ENCODE measurements at regions not wholly inside any gene's neighbourhood (a gene's known extent, or its start where the extent isn't known, plus 50 kb on each side); places are given as distances from the start of the nearest gene placed in this dataset.
A peak's percentile ranks its signal among the peaks of the same experiment; 100 is the strongest.
"Not testable (repeated sequence)": the region's sequence is repeated elsewhere in the genome, so short reads cannot be mapped to it uniquely, and the experiment has no call there.

DNA sequence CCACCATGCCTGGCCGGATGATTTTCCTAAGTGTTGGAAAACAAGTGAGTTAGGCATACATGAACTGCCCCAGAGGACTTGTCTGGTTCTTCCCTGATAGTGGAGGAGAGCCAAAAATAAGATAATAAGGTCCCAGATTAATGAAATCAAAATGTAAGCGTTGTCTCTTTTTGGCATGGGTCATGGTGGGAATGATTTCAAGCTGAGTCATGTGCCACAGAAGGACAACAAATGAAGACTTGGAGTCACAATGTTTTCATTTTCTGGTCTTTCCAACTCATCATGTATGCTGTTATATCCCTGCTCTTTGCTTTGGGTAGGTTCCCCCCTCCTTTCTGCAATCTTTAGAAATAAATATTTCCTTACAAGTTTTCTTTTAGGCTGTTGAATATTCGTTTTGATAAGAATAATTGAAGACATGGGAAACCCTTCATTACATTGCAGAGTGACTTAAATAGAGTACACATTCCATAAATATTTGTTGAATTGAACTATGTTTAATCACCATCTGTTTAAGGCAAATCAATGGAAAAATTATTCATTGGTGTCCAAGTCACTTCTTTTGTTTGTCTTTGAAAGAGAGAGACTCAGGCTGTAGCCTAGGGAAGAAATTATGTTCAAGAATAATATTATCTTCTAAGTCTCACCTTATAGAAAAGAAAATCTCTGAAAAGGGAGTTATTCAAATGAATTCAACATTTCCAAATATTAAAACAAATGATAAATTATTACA is 196.3 kb downstream of the CSNK1G3 start:
- DNase-seq (ENCODE audit: low spot score), result no peak

DNA sequence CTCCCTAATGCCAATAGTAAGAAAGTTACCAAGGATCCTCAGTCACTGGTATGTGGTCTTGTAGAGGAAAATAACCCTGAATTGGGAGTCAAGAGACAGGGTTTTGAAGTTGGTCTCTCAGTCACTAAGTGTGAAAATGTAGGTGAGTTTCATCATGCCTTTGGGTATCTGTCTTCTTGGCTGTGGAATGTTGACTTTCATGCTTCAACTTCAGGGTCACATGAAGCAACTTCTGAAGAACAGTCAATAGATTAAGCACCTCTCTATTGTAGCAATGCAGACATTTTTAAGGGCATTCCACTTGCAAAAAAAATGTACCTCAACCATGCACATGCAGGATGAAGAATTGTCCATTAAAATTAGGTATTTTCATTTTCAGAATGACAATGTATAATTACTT is 194.6 kb downstream of the CSNK1G3 start:
- no peak for DNase-seq (ENCODE audit: low spot score)

DNA sequence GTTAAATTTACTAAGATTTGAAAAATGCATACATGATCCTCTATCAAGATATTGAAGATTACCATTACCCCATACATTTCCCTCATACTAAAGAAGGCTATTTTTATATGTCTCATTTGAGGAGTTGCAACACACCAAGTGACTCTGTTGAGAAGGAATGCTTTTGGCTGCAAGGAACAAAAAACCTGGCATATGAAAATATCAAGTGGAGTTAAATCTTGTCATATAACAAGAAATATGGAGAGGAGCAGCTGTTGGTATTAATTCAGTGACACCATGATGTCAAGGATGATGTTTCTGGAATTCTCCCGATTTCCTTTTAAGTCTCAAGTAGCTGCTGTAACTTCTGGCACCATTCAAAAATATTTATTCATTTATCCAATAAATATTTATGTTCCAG is 193.8 kb downstream of the CSNK1G3 start:
- no peak for DNase-seq (ENCODE audit: low spot score)

- DNase-seq (ENCODE audit: low spot score), result no peak
Observed at GRCh38 chr5:123701511-123702200, 189.7 kb downstream of the CSNK1G3 start.

- no peak for DNase-seq (ENCODE audit: low spot score)
Observed at GRCh38 chr5:123700624-123701287, 188.8 kb downstream of the CSNK1G3 start.

- DNase-seq (ENCODE audit: low spot score), result no peak
Observed at GRCh38 chr5:123699571-123699970, 187.6 kb downstream of the CSNK1G3 start.

- DNase-seq (ENCODE audit: low spot score), result not testable (repeated sequence)
Observed at GRCh38 chr5:123698937-123699336, 187.0 kb downstream of the CSNK1G3 start.

DNA sequence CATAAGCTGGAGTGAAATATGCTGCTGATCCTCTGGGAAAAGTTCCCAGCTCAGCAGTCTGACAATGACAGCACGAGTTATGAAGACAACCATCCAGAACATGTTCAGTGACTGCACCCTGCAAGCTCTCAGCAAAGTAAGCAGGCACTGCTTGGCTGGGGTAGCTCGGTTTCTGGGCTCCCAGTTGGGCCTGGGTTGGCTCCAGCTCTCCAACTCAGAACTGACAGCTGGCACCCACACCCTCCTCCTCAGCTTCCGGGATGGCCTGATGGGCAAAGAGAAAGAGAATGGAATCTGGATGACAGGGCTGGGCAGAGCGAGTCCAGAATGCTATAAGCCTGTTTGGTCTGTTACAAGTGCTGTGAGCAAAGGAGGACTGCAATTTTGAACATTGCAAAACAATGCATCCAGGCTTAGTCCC is 185.0 kb downstream of the CSNK1G3 start:
- DNase-seq (ENCODE audit: low spot score), result no peak

DNA sequence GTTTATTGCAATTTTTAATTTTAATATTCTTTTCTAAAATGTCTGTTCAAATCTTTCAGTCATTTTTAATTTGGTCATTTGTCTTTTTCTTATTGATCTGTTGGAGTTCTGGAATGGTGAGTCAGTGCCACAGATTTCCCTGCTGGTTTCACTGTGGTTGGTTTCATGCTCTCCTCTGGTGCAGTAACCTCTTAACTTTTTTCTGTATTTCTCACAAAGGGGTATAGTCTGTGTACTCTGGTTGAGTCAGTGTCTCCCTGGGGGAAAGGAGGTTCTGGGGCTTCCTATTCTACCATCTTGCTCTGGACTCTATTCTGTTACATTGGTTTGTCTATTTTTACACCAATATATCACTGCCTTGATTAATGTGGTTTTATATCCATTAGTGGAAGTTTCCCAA is 178.8 kb downstream of the CSNK1G3 start:
- no peak for DNase-seq (ENCODE audit: low spot score)

DNA sequence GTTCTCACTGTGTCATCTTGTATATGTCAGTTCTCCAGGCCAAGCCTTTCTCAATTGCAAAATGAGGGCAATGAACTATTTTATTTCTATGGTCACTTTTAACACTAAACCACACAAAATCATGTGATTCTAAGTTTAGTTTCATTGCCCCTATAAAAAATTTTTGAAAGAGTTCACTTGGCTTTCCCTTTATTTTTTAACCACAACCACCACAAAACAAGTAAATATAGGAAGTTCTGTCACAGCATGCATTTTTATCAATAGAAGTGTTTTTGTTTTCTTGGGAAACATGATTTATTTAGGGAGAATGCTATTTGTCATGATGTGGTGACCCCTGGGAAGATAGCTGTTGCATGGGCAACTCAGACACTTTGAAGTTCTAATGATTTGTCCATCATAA is 169.1 kb downstream of the CSNK1G3 start:
- DNase-seq (ENCODE audit: low spot score), result no peak

DNA sequence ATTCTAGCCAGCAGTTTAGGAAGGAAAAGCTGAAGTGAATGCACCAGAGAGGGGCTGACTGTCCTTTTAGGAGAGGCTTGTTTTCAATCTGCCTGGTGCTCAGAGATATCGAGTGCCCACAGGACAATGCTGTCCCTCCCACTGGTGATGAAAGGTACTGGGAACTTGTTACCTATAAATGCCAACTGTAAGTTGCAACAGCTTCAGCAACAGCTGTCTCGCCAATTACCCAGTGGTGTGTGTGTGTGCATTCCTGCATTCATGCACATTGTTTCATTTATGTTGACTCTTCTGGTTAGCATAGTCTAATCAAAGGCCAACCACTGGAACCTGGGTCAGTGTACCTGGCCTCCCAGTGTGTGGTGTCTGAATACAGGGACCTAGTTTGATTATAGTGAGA is 161.1 kb downstream of the CSNK1G3 start:
- no peak for DNase-seq (ENCODE audit: low spot score)

DNA sequence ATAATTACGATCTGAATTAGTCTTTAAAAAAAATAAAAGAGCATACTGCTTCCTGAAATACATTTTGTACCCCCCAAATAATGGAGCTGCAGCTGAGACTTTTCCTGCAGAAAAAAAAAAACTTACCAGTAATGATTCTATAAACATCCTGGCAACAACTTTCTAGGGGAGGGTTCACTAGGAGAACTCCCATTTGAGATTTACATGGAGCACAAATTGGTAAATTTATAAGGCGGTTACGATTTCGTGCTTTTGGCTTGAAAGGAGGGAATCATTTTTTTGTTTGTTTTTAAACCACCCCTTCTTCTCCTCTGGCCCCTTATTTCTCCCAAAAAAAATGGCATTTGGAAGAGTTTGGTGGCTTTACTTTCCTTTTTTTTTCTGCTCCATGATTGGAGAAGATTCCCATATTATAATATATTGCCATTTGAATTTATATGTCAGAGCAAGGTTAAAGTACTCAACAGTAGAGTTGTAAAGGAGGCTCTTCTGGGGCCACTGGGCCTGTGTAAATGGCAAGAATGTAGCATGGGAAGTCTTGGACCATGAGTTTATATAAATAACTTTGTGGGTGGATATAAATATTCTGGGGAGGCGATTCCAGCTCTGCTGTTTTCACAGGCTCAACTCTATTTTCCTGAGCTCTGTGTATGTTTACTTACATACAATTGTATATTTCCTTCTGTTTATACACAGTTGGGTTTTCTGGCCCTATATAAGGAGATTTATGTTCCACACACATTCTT is 159.9 kb downstream of the CSNK1G3 start:
- DNase-seq (ENCODE audit: low spot score), result no peak

GRCh38 chr5:123671042-123671441 is 159.1 kb downstream of the CSNK1G3 start:
- DNase-seq (ENCODE audit: low spot score), result peak; percentile 55

Data from ecto neural progenitor cell (in vitro differentiated cells).